ENCODE measurements at regions not wholly inside any gene's neighbourhood (a gene's known extent, or its start where the extent isn't known, plus 50 kb on each side); places are given as distances from the start of the nearest gene placed in this dataset.

- ATAC-seq (no peak), DNase-seq (no peak)
- no peak overlapping the region for H3K27ac ChIP-seq
- no peaks in the 10 kb centered on the region for H3K9me3 ChIP-seq
- TF ChIP-seq CTCF (IDR thresholded peaks at IDR 0.05): no peak
- no peaks in the 10 kb centered on the region for H3K36me3 ChIP-seq
- no peaks in the 10 kb centered on the region for H3K27me3 ChIP-seq (ENCODE audit: low read depth)
- H3K4me3 ChIP-seq: no peak overlapping the region
- intact Hi-C loops (cut with DNase I): no loop called here
- no peaks in the 10 kb centered on the region for H3K4me1 ChIP-seq
Observed at GRCh38 chr11:32200136-32200847, 109.4 kb downstream of the RCN1 start.

- no peak for DNase-seq
- no peak for ATAC-seq
- Histone ChIP-seq H3K4me1 (no peaks in the 10 kb centered on the region), H3K9me3 (no peaks in the 10 kb centered on the region), H3K27me3 (ENCODE audit: low read depth) (no peaks in the 10 kb centered on the region), H3K4me3 (no peak overlapping the region), H3K36me3 (no peaks in the 10 kb centered on the region), H3K27ac (no peak overlapping the region)
- intact Hi-C loops (cut with DNase I): no loop called here
- no peak for TF ChIP-seq CTCF (IDR thresholded peaks at IDR 0.05)
Observed at GRCh38 chr11:32204751-32205150, 113.9 kb downstream of the RCN1 start.

- Histone ChIP-seq H3K27me3 (ENCODE audit: low read depth) (no peaks in the 10 kb centered on the region), H3K9me3 (no peaks in the 10 kb centered on the region), H3K4me3 (no peak overlapping the region), H3K27ac (no peak overlapping the region), H3K4me1 (no peaks in the 10 kb centered on the region), H3K36me3 (no peaks in the 10 kb centered on the region)
- intact Hi-C loops (cut with DNase I): no loop called here
- no peak for TF ChIP-seq CTCF (IDR thresholded peaks at IDR 0.05)
- DNase-seq: no peak
- ATAC-seq: no peak
Observed at GRCh38 chr11:32210556-32210955, 119.7 kb downstream of the RCN1 start.

- DNase-seq: no peak
- TF ChIP-seq CTCF (IDR thresholded peaks at IDR 0.05): no peak
- Histone ChIP-seq H3K4me1 (no peaks in the 10 kb centered on the region), H3K27me3 (ENCODE audit: low read depth) (no peaks in the 10 kb centered on the region), H3K4me3 (no peak overlapping the region), H3K27ac (no peak overlapping the region), H3K36me3 (no peaks in the 10 kb centered on the region), H3K9me3 (no peaks in the 10 kb centered on the region)
- intact Hi-C loops (cut with DNase I): no loop called here
- ATAC-seq: no peak
Observed at GRCh38 chr11:32213223-32213622, 122.3 kb downstream of the RCN1 start.

GRCh38 chr11:32215157-32215556, 124.3 kb downstream of the RCN1 start:
- no peak overlapping the region for H3K4me3 ChIP-seq
- intact Hi-C loops (cut with DNase I): no loop called here
- H3K4me1 ChIP-seq: no peaks in the 10 kb centered on the region
- H3K9me3 ChIP-seq: no peaks in the 10 kb centered on the region
- no peak overlapping the region for H3K27ac ChIP-seq
- ATAC-seq: no peak
- no peaks in the 10 kb centered on the region for H3K36me3 ChIP-seq
- no peaks in the 10 kb centered on the region for H3K27me3 ChIP-seq (ENCODE audit: low read depth)
- TF ChIP-seq CTCF (IDR thresholded peaks at IDR 0.05): no peak
- DNase-seq: no peak

Data from lower lobe of right lung (tissue), 2 donors.